ENCODE measurements at regions not wholly inside any gene's neighbourhood (a gene's known extent, or its start where the extent isn't known, plus 50 kb on each side); places are given as distances from the start of the nearest gene placed in this dataset.

- no peaks in the 10 kb centered on the region for H3K9me3 Mint-ChIP-seq (ENCODE audit: unreplicated experiment)
- BruUV-seq (replicated peaks), result no TSS peak
- POLR2A ChIA-PET, result no interaction called here
- intact Hi-C loops (cut with micrococcal nuclease), result no loop called here
- H3K4me1 Mint-ChIP-seq (ENCODE audit: insufficient read depth, unreplicated experiment), result peaks cover 5% of the 10 kb centered on the region
- CTCF ChIA-PET, result interaction anchor here (0.5 kb wide), 1 partner anchor 62 kb away, joined by 3 read pairs; no protein-coding TSS in a partner anchor
- H3K4me3 Mint-ChIP-seq (ENCODE audit: unreplicated experiment), result no peak overlapping the region
- peaks cover 16% of the 10 kb centered on the region for H3K36me3 Mint-ChIP-seq (ENCODE audit: insufficient read depth, unreplicated experiment)
- H3K27me3 Mint-ChIP-seq (ENCODE audit: insufficient read depth, unreplicated experiment), result no peaks in the 10 kb centered on the region
- H3K27ac Mint-ChIP-seq (ENCODE audit: low read depth, unreplicated experiment), result no peak overlapping the region
- TF ChIP-seq CTCF (IDR thresholded peaks at IDR 0.05; ENCODE audit: unreplicated experiment), result no peak
- no peak for DNase-seq (ENCODE audit: unreplicated experiment)
Measured at GRCh38 chr18:46400449-46400848, 256.6 kb downstream of the LOXHD1 start.

GRCh38 chr18:46401486-46402070 is 255.4 kb downstream of the LOXHD1 start:
- intact Hi-C loops (cut with micrococcal nuclease), result no loop called here
- Mint-ChIP-seq H3K27ac (ENCODE audit: low read depth, unreplicated experiment) (no peak overlapping the region), H3K4me1 (ENCODE audit: insufficient read depth, unreplicated experiment) (peaks cover 6% of the 10 kb centered on the region), H3K4me3 (ENCODE audit: unreplicated experiment) (no peak overlapping the region), H3K9me3 (ENCODE audit: unreplicated experiment) (no peaks in the 10 kb centered on the region), H3K27me3 (ENCODE audit: insufficient read depth, unreplicated experiment) (no peaks in the 10 kb centered on the region), H3K36me3 (ENCODE audit: insufficient read depth, unreplicated experiment) (peaks cover 16% of the 10 kb centered on the region)
- ChIA-PET POLR2A (no interaction called here), CTCF (no interaction called here)
- TF ChIP-seq CTCF (IDR thresholded peaks at IDR 0.05; ENCODE audit: unreplicated experiment), result no peak
- BruUV-seq (replicated peaks), result no TSS peak
- no peak for DNase-seq (ENCODE audit: unreplicated experiment)

GRCh38 chr18:46402396-46402795 is 254.6 kb downstream of the LOXHD1 start:
- Mint-ChIP-seq H3K27me3 (ENCODE audit: insufficient read depth, unreplicated experiment) (no peaks in the 10 kb centered on the region), H3K36me3 (ENCODE audit: insufficient read depth, unreplicated experiment) (peaks cover 12% of the 10 kb centered on the region), H3K4me3 (ENCODE audit: unreplicated experiment) (no peak overlapping the region), H3K4me1 (ENCODE audit: insufficient read depth, unreplicated experiment) (peaks cover 10% of the 10 kb centered on the region), H3K27ac (ENCODE audit: low read depth, unreplicated experiment) (no peak overlapping the region), H3K9me3 (ENCODE audit: unreplicated experiment) (no peaks in the 10 kb centered on the region)
- BruUV-seq (replicated peaks), result no TSS peak
- DNase-seq (ENCODE audit: unreplicated experiment), result no peak
- TF ChIP-seq CTCF (IDR thresholded peaks at IDR 0.05; ENCODE audit: unreplicated experiment), result no peak
- ChIA-PET CTCF (no interaction called here), POLR2A (no interaction called here)
- intact Hi-C loops (cut with micrococcal nuclease), result no loop called here

- Mint-ChIP-seq H3K9me3 (ENCODE audit: unreplicated experiment) (no peaks in the 10 kb centered on the region), H3K36me3 (ENCODE audit: insufficient read depth, unreplicated experiment) (peaks cover 9% of the 10 kb centered on the region), H3K4me3 (ENCODE audit: unreplicated experiment) (no peak overlapping the region), H3K4me1 (ENCODE audit: insufficient read depth, unreplicated experiment) (peaks cover 15% of the 10 kb centered on the region), H3K27ac (ENCODE audit: low read depth, unreplicated experiment) (no peak overlapping the region), H3K27me3 (ENCODE audit: insufficient read depth, unreplicated experiment) (no peaks in the 10 kb centered on the region)
- intact Hi-C loops (cut with micrococcal nuclease), result no loop called here
- no peak for TF ChIP-seq CTCF (IDR thresholded peaks at IDR 0.05; ENCODE audit: unreplicated experiment)
- POLR2A ChIA-PET, result no interaction called here
- CTCF ChIA-PET, result interaction anchor here (0.6 kb wide), 1 partner anchor 14 kb away, joined by 3 read pairs; no protein-coding TSS in a partner anchor
- no TSS peak for BruUV-seq (replicated peaks)
- no peak for DNase-seq (ENCODE audit: unreplicated experiment)
Measured at GRCh38 chr18:46402945-46403344, 254.1 kb downstream of the LOXHD1 start.
